ENCODE measurements at regions not wholly inside any gene's neighbourhood (a gene's known extent, or its start where the extent isn't known, plus 50 kb on each side); places are given as distances from the start of the nearest gene placed in this dataset.

- in situ Hi-C loops (cut with HindIII; ENCODE audit: low pct_unique_long_range_greater_than_20kb, low sequenced_read_pairs) = no loop called here
- no peak for DNase-seq (ENCODE audit: low read depth, low spot score)
These were observed 754.5 kb downstream of the SATB2 start for GRCh38 chr2:198703281-198703680.

DNA sequence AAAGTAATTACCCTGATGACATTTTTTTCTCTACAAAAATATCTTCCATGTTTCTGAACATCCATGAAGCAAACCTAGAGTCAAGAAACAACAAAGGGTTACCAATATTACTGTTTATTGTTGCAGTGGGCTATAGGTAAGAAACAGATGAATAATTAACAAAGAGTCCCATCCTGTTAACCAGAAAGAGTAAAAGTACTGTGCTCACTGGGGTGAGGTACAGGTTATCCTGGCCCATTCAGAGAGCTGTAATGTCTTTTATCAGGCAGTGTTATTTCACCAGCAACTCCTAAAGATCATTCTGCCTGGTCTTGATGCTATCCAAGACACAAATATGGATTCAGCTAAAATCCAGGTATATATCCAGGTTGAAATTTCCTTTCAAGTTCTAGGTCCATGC lies 754.9 kb downstream of the SATB2 start:
- DNase-seq (ENCODE audit: low read depth, low spot score) = no peak
- in situ Hi-C loops (cut with HindIII; ENCODE audit: low pct_unique_long_range_greater_than_20kb, low sequenced_read_pairs) = no loop called here

GRCh38 chr2:198701481-198701880 lies 756.3 kb downstream of the SATB2 start:
- in situ Hi-C loops (cut with HindIII; ENCODE audit: low pct_unique_long_range_greater_than_20kb, low sequenced_read_pairs) = no loop called here
- DNase-seq (ENCODE audit: low read depth, low spot score) = no peak

DNA sequence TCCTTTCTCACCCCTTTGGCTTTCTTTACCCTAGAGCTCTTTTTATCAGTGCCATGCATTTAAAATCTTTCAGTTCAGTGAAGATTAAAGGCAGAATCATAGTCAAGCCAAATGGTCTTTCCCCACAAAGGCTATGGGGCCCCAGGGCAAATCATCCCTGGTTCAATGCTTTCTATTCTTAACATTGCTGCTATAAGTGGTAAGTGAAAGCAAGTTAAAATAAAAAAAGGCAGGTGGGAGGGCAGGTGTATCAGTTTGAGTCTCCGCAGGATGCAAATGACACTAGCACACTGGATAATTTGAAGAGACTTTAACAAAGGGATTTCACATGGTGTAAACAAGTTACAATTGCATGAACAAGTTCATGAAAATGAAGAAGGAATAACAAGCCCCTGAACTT lies 757.4 kb downstream of the SATB2 start:
- DNase-seq (ENCODE audit: low read depth, low spot score) = no peak
- in situ Hi-C loops (cut with HindIII; ENCODE audit: low pct_unique_long_range_greater_than_20kb, low sequenced_read_pairs) = no loop called here

GRCh38 chr2:198698230-198698629 lies 759.5 kb downstream of the SATB2 start:
- no peak for DNase-seq (ENCODE audit: low read depth, low spot score)
- in situ Hi-C loops (cut with HindIII; ENCODE audit: low pct_unique_long_range_greater_than_20kb, low sequenced_read_pairs) = no loop called here

- no peak for DNase-seq (ENCODE audit: low read depth, low spot score)
- in situ Hi-C loops (cut with HindIII; ENCODE audit: low pct_unique_long_range_greater_than_20kb, low sequenced_read_pairs) = no loop called here
These were observed 759.9 kb downstream of the SATB2 start for GRCh38 chr2:198697794-198698193.

GRCh38 chr2:198697218-198697617 lies 760.5 kb downstream of the SATB2 start:
- DNase-seq (ENCODE audit: low read depth, low spot score) = no peak
- in situ Hi-C loops (cut with HindIII; ENCODE audit: low pct_unique_long_range_greater_than_20kb, low sequenced_read_pairs) = no loop called here

DNA sequence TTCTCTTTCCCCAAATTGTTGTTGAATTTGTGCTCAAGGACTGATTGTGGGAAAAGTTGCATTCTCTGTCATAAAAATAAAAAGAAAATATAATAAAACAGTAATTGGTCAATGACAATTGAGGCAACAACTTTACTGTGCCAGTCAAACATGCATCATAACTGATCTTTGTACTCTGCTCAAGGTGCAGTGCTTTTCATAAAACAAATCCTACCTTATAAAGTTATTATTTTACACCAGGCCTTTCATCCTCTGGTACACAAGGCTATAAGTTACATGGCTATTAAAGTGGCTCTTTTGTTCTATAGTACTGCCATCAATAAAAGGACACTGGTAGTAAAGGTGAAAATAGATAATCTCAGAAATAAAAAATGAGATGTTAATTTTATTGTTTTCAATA lies 761.9 kb downstream of the SATB2 start:
- in situ Hi-C loops (cut with HindIII; ENCODE audit: low pct_unique_long_range_greater_than_20kb, low sequenced_read_pairs) = no loop called here
- no peak for DNase-seq (ENCODE audit: low read depth, low spot score)

DNA sequence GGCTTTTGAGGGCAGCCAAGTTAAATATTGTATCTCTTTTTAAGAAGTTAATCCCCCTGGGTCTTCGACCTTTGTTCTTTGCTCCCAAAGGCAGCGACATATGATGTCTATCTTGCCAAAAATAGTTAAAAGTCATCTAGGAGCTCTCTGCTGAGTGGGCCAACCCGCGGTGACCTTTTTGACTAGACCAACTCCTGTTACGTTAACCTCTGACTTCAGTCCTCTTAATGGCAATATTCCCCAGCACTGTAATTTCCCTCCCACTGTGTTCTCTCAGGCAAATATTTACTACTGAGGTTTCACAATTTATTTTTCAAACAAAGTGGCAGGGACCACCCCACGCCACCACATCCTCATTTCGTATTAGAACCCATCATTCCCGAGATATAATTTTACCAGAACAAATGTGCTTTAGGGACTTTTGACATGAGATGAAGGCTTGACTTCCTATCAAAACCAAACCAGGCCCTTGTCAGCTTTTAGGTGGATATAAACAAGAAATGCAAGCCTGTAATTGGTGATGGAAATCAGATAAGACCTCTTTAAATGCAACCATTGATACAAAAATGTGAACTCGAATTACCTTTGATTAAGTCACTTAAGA lies 764.7 kb downstream of the SATB2 start:
- no peak for DNase-seq (ENCODE audit: low read depth, low spot score)
- in situ Hi-C loops (cut with HindIII; ENCODE audit: low pct_unique_long_range_greater_than_20kb, low sequenced_read_pairs) = no loop called here

DNA sequence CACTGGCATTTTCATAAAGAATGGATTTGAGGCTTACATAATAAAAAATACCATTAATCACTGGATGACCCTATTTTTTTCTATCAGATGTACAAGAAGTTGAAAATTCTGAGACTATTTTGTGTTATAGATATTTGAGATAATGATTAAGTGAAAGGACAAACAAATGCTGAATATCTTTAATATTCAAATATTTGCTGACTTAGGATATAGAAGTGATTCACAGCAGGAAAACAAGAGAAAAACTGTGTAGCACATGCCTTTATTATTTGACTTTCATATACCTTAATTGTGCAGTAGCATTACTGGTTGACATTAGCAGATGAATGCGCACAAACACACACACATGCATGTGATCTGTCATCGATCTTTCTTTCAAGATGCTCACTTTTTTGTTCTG lies 766.5 kb downstream of the SATB2 start:
- in situ Hi-C loops (cut with HindIII; ENCODE audit: low pct_unique_long_range_greater_than_20kb, low sequenced_read_pairs) = no loop called here
- no peak for DNase-seq (ENCODE audit: low read depth, low spot score)

- no peak for DNase-seq (ENCODE audit: low read depth, low spot score)
- in situ Hi-C loops (cut with HindIII; ENCODE audit: low pct_unique_long_range_greater_than_20kb, low sequenced_read_pairs) = no loop called here
These were observed 793.4 kb downstream of the SATB2 start for GRCh38 chr2:198664321-198664720.

DNA sequence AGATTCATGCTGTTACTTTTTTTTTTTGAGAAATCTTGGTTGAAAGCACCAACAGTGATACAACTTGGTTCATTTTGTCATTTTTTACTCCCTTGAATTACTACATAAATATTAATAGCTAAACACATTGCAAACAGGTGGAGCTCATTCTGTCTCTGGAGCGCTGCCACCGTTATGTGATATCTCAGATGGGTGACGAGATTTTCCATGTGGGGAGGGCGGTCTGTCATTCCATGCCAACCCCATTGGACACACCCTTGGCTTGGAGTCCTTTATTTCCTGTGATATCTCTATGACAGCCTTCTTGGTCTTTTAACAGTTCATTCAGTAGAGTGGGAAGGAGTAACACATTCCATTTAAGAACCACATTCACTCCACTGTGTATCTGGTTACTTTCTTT lies 794.8 kb downstream of the SATB2 start:
- in situ Hi-C loops (cut with HindIII; ENCODE audit: low pct_unique_long_range_greater_than_20kb, low sequenced_read_pairs) = no loop called here
- no peak for DNase-seq (ENCODE audit: low read depth, low spot score)

- in situ Hi-C loops (cut with HindIII; ENCODE audit: low pct_unique_long_range_greater_than_20kb, low sequenced_read_pairs) = no loop called here
These were observed 797.2 kb downstream of the SATB2 start for GRCh38 chr2:198660501-198660900.

DNA sequence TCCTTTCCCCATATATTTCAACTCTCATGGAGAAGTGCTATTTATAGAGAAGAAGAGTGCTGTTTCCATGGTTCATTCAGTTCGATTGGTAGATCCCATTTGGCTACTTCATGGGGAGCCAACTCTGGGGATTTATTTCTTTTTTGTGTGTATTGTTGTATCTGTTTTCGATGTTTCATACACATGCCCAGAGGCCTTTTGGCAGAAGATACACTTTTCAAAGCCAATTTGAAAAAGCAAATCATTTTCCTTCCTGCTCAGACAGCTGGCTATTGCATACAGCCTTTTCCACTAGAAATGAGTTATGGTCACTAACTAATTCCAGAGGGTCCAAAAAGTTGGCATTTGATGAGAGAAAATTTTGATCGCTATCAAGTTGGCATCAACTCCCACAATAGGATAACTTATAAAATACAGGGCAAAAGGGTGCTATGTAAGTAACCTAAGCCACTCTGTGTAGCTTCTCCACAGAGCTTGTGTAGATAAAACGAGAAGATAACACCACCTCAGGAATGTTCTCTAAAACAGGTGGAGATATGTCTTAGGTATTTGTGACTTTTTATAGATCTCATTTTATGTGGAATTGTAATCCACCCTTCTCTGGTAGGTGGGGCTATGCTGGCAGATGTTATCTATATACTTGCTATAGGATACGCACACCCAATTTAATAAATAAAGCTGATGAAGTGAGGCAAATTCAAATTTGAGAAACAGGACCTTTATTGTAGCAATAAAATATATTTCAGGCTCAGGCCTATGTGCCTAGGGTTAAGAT lies 798.5 kb downstream of the SATB2 start:
- DNase-seq (ENCODE audit: low read depth, low spot score) = no peak
- in situ Hi-C loops (cut with HindIII; ENCODE audit: low pct_unique_long_range_greater_than_20kb, low sequenced_read_pairs) = no loop called here

More at GRCh38 chr2:198660501-198660900, 797.2 kb downstream of the SATB2 start:
- no peak for DNase-seq (ENCODE audit: low read depth, low spot score)

DNA sequence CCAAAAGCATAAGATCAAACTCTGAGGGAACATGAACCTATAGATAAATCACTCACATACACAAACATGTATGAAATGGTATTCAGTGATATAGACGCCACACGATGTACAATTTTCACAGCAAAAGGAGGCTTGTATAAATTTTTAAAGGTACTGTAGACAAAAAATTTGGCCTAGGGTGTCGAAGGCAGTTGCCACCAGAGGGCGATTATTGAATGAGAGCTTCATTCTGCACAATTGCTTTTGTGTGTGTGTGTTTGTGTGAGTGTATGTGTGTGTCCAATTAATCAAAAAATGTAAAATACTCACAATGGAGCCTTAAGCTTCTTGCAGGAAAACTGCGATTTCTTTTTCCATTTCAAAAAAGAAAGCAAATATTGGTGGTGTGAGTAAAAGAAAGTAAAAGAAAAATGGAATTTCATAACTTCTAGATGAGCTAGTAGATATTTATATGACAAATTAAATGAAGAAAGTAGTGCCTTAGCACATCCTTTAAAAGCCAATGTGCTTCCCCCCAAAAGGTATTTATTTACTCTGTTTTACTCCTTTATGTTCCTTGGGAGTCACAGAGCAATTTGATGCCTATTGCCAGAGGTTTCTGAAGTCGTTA lies 800.1 kb downstream of the SATB2 start:
- peak; percentile 58 for DNase-seq (ENCODE audit: low read depth, low spot score)
- in situ Hi-C loops (cut with HindIII; ENCODE audit: low pct_unique_long_range_greater_than_20kb, low sequenced_read_pairs) = no loop called here

DNA sequence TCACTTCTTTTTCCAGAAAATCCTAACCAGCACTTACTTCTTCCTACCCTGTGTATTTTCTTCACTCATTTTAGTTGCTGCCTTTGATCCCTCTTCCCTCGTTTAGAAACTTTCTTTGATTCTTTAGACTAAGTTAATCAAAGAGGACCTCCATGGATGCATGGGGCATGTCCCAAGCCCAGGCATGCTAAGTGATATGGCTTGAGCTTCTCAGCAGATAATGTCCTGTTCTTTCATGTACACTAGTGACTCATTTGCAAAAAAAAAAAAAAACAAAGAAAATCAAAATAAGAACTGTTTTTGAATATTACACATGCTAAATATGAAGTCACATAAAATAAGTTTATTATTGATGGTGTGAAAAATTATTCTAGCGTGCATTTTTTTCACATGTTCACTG lies 800.9 kb downstream of the SATB2 start:
- in situ Hi-C loops (cut with HindIII; ENCODE audit: low pct_unique_long_range_greater_than_20kb, low sequenced_read_pairs) = no loop called here
- no peak for DNase-seq (ENCODE audit: low read depth, low spot score)

DNA sequence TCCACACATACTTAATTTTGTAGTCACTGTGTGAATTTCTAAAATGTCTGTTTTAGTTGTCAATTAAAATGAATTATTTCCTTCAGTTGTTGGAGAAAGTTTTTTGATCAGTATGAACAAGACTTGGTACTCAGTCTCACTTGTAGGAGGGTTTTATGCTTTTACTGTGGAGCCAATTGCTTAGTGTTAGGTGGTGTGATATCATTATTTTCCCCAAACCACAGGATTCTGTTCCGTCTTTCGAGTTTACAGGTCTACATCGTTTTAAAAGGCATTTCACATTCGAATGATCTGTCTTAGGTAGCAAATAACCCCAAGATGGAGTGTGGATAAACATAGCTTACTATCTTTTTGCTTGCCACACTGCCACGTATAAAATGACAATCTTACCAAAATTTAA lies 803.1 kb downstream of the SATB2 start:
- in situ Hi-C loops (cut with HindIII; ENCODE audit: low pct_unique_long_range_greater_than_20kb, low sequenced_read_pairs) = no loop called here
- DNase-seq (ENCODE audit: low read depth, low spot score) = no peak

- in situ Hi-C loops (cut with HindIII; ENCODE audit: low pct_unique_long_range_greater_than_20kb, low sequenced_read_pairs) = no loop called here
- DNase-seq (ENCODE audit: low read depth, low spot score) = no peak
These were observed 804.4 kb downstream of the SATB2 start for GRCh38 chr2:198653311-198653710.

- in situ Hi-C loops (cut with HindIII; ENCODE audit: low pct_unique_long_range_greater_than_20kb, low sequenced_read_pairs) = no loop called here
- no peak for DNase-seq (ENCODE audit: low read depth, low spot score)
These were observed 805.3 kb downstream of the SATB2 start for GRCh38 chr2:198652461-198652860.

Measured in SK-MEL-5 (cell line).